ENCODE measurements at regions not wholly inside any gene's neighbourhood (a gene's known extent, or its start where the extent isn't known, plus 50 kb on each side); places are given as distances from the start of the nearest gene placed in this dataset.
"Not testable (repeated sequence)": the region's sequence is repeated elsewhere in the genome, so short reads cannot be mapped to it uniquely, and the experiment has no call there.

- no peak for DNase-seq (ENCODE audit: low read depth)
Measured at GRCh38 chr20:60759651-60760050, 492.4 kb upstream of the CDH4 start.

GRCh38 chr20:60760256-60761000, 491.6 kb upstream of the CDH4 start:
- no peak for DNase-seq (ENCODE audit: low read depth)

- no peak for DNase-seq (ENCODE audit: low read depth)
Measured at GRCh38 chr20:60761056-60761455, 491.0 kb upstream of the CDH4 start.

- no peak for DNase-seq (ENCODE audit: low read depth)
Measured at GRCh38 chr20:60762386-60762785, 489.7 kb upstream of the CDH4 start.

GRCh38 chr20:60764328-60764727, 487.7 kb upstream of the CDH4 start:
- DNase-seq (ENCODE audit: low read depth) = no peak

GRCh38 chr20:60764771-60765170, 487.3 kb upstream of the CDH4 start:
- no peak for DNase-seq (ENCODE audit: low read depth)

- DNase-seq (ENCODE audit: low read depth) = no peak
Measured at GRCh38 chr20:60765821-60766403, 486.1 kb upstream of the CDH4 start.

GRCh38 chr20:60768216-60768615, 483.8 kb upstream of the CDH4 start:
- no peak for DNase-seq (ENCODE audit: low read depth)

- no peak for DNase-seq (ENCODE audit: low read depth)
Measured at GRCh38 chr20:60780388-60781025, 471.6 kb upstream of the CDH4 start.

GRCh38 chr20:60782959-60783625, 469.0 kb upstream of the CDH4 start:
- no peak for DNase-seq (ENCODE audit: low read depth)

- no peak for DNase-seq (ENCODE audit: low read depth)
Measured at GRCh38 chr20:60785301-60785700, 466.8 kb upstream of the CDH4 start.

- no peak for DNase-seq (ENCODE audit: low read depth)
Measured at GRCh38 chr20:60785785-60786184, 466.3 kb upstream of the CDH4 start.

GRCh38 chr20:60786686-60787217, 465.3 kb upstream of the CDH4 start:
- DNase-seq (ENCODE audit: low read depth) = no peak

GRCh38 chr20:60787276-60787675, 464.8 kb upstream of the CDH4 start:
- no peak for DNase-seq (ENCODE audit: low read depth)

- DNase-seq (ENCODE audit: low read depth) = no peak
Measured at GRCh38 chr20:60788070-60788469, 464.0 kb upstream of the CDH4 start.

- DNase-seq (ENCODE audit: low read depth) = no peak
Measured at GRCh38 chr20:60789399-60789798, 462.7 kb upstream of the CDH4 start.

GRCh38 chr20:60790339-60790738, 461.7 kb upstream of the CDH4 start:
- DNase-seq (ENCODE audit: low read depth) = not testable (repeated sequence)

GRCh38 chr20:60791823-60792222, 460.2 kb upstream of the CDH4 start:
- no peak for DNase-seq (ENCODE audit: low read depth)

- DNase-seq (ENCODE audit: low read depth) = no peak
Measured at GRCh38 chr20:60792941-60793340, 459.1 kb upstream of the CDH4 start.

- no peak for DNase-seq (ENCODE audit: low read depth)
Measured at GRCh38 chr20:60794674-60795073, 457.4 kb upstream of the CDH4 start.

- DNase-seq (ENCODE audit: low read depth) = no peak
Measured at GRCh38 chr20:60795651-60796050, 456.4 kb upstream of the CDH4 start.

- no peak for DNase-seq (ENCODE audit: low read depth)
Measured at GRCh38 chr20:60800185-60800584, 451.9 kb upstream of the CDH4 start.

Data from forelimb muscle (tissue), 1 donor.